Retinal pigment epithelial cell (primary cell): ENCODE measurements at regions not wholly inside any gene's neighbourhood (a gene's known extent, or its start where the extent isn't known, plus 50 kb on each side); places are given as distances from the start of the nearest gene placed in this dataset.

Experiments
- DNase-seq: peaks from one replicate; pipeline ENCODE4 v3.0.0-alpha.2; 2010; ENCODE audit warnings: low read depth
- H3K4me3 ChIP-seq: 2 replicates; pipeline ENCODE4 v1.5.1; 2011; ENCODE audit warnings: mild to moderate bottlenecking, low read length, control low read depth, moderate library complexity
- TF ChIP-seq, protein P1 (sequence below): conservative IDR thresholded peaks from 2 replicates; pipeline ENCODE4 v1.5.1; 2011; ENCODE audit warnings: low read depth, low read length, control low read depth, inconsistent platforms

DNA sequence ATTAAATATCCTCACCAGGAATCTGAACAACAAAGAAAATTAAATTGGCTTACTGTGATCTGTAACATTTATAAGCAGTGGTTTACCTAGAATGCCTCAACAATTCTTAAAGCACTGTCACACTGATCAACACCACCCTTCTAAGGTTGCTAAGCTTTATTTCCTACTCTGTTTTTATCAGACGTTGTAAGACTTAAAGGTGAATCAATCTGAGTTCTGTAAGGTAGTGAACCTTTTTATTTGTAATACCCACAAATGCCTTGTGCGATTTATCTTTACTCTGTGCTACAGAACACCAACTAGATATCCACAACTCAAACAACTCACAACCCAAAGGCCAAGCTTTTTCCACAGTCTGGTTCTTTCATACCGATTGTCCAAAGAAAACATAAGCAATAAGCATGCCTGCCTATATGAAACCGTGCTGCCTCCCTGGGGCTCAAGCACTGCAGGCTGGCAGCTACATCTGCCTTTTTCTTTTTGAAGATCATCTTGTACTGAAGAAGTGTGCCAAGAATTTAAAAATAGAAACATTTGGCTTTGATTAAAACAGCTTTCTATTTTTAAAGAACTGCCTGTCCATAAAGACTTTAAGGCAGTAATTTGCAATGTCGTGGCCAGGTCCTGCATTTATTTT, 490.7 kb downstream of the NUP35 start:
- TF ChIP-seq, protein P1, sequence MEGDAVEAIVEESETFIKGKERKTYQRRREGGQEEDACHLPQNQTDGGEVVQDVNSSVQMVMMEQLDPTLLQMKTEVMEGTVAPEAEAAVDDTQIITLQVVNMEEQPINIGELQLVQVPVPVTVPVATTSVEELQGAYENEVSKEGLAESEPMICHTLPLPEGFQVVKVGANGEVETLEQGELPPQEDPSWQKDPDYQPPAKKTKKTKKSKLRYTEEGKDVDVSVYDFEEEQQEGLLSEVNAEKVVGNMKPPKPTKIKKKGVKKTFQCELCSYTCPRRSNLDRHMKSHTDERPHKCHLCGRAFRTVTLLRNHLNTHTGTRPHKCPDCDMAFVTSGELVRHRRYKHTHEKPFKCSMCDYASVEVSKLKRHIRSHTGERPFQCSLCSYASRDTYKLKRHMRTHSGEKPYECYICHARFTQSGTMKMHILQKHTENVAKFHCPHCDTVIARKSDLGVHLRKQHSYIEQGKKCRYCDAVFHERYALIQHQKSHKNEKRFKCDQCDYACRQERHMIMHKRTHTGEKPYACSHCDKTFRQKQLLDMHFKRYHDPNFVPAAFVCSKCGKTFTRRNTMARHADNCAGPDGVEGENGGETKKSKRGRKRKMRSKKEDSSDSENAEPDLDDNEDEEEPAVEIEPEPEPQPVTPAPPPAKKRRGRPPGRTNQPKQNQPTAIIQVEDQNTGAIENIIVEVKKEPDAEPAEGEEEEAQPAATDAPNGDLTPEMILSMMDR, result no peak
- no peak for DNase-seq
- H3K4me3 ChIP-seq, result no peak overlapping the region

DNA sequence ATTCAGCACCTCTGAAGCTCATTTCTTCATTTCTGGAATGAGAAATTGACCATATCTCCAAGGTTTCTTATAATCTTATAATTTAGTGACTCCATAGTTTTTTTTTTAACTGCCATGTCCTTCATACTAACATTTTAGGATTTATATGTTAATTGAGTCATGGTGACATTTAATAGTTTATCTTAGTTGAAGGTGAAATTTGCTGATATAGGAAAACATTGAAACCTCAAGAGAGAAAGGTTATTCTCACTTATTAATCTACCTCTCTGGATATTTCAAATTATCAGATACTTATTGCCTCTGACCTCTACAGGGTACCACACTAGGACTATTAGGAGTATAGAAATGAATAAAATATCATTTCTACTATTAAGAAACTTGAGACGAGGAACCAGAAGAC, 499.0 kb downstream of the NUP35 start:
- H3K4me3 ChIP-seq, result no peak overlapping the region
- TF ChIP-seq, protein P1, result no peak
- no peak for DNase-seq

DNA sequence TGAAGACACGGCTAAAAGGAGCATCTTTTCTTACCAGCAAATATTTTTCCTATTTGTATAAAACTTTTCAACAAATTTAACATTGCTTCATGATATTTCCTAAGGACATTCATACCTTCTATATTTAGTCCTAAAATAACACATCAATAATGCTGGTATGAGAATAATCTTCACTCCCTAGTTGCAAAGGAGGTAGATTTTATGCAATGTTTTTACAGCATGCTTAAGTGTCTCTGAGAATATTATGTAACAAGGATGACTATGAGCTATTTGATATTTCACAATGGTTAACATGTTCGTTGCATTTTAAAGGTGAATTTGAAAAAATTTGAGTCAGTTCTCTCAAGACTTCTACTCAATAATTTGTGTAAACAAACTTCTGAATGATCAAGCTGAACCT, 506.7 kb downstream of the NUP35 start:
- TF ChIP-seq, protein P1, result no peak
- no peak for DNase-seq
- no peak overlapping the region for H3K4me3 ChIP-seq

GRCh38 chr2:183656121-183656520, 531.9 kb downstream of the NUP35 start:
- no peak overlapping the region for H3K4me3 ChIP-seq
- DNase-seq, result no peak
- TF ChIP-seq, protein P1, result no peak

GRCh38 chr2:183665425-183665824, 541.2 kb downstream of the NUP35 start:
- TF ChIP-seq, protein P1, result no peak
- DNase-seq, result no peak
- no peak overlapping the region for H3K4me3 ChIP-seq

GRCh38 chr2:183666031-183666430, 541.8 kb downstream of the NUP35 start:
- TF ChIP-seq, protein P1, result no peak
- H3K4me3 ChIP-seq, result no peak overlapping the region
- peak; percentile 35 for DNase-seq

DNA sequence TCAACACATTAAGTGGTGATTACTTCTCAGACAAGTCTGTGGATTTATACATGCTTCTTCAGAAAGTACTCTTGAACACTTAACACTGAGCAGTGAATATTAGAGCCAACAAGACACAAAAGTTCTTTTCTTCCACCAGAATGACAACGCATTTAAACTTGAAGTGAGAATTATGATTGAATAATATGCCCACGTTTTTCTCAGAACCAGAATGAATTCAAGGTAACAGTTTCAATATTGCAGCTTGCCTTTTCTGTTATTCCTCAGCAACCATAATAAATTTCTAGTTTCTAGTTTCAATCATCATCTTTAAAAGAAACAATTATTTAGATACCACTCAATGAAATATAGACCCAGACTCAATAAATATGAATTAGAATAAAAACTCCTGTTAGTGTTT, 547.0 kb downstream of the NUP35 start:
- no peak for DNase-seq
- TF ChIP-seq, protein P1, result no peak

More for the DNA sequence above, 547.0 kb downstream of the NUP35 start:
- H3K4me3 ChIP-seq, result no peak overlapping the region
